WTC11 (cell line): ENCODE measurements at regions not wholly inside any gene's neighbourhood (a gene's known extent, or its start where the extent isn't known, plus 50 kb on each side); places are given as distances from the start of the nearest gene placed in this dataset.
A peak's percentile ranks its signal among the peaks of the same experiment; 100 is the strongest.

ENCODE experiments used
- ATAC-seq: fragments of 200-7000 bp; cut with Tn5 transposase; 2 replicates; pipeline ENCODE4 v1.10.0; 2021; ENCODE audit warnings: mild to moderate bottlenecking, moderate library complexity
- CTCF ChIA-PET: fragments of 300-600 bp; sonication (Branson Sonifier 250); formaldehyde crosslinking; loops from one replicate; lab custom pipeline; 2021; ENCODE audit warnings: antibody characterized with exemption; lab: Charles Lee
- POLR2A ChIA-PET: fragments of 350-600 bp; sonication (Branson Sonifier 250); formaldehyde crosslinking; loops from one replicate; lab custom pipeline; 2021; ENCODE audit warnings: antibody characterized with exemption; lab: Charles Lee
- DNase-seq: peaks from one replicate; pipeline ENCODE4 v3.0.0; 2021; ENCODE audit warnings: low spot score
- H3K27ac Mint-ChIP-seq: 2 replicates; pipeline ENCODE4 v1.8.0; 2021; ENCODE audit warnings: mixed read lengths
- H3K27me3 Mint-ChIP-seq: 2 replicates; pipeline ENCODE4 v1.8.0; 2021; ENCODE audit warnings: low read depth, mild to moderate bottlenecking, moderate library complexity, mixed read lengths
- H3K36me3 Mint-ChIP-seq: 2 replicates; pipeline ENCODE4 v1.8.0; 2021; ENCODE audit warnings: mixed read lengths
- H3K4me1 Mint-ChIP-seq: 2 replicates; pipeline ENCODE4 v1.8.0; 2022; ENCODE audit warnings: mixed read lengths
- H3K4me3 Mint-ChIP-seq: 2 replicates; pipeline ENCODE4 v1.8.0; 2021; ENCODE audit warnings: mild to moderate bottlenecking, moderate library complexity, mixed read lengths
- H3K9me3 Mint-ChIP-seq: 2 replicates; pipeline ENCODE4 v1.8.0; 2021; ENCODE audit warnings: mixed read lengths
- ATF6 ChIP-seq: sonication (generic); formaldehyde crosslinking; IDR thresholded peaks from 2 replicates; pipeline ENCODE4 v1.8.1; 2023; ENCODE audit warnings: mild to moderate bottlenecking, missing genetic modification reagents
- CBFB ChIP-seq: sonication (generic); formaldehyde crosslinking; IDR thresholded peaks from 2 replicates; pipeline ENCODE4 v1.8.1; 2022; ENCODE audit warnings: mild to moderate bottlenecking, low read depth, missing genetic modification reagents
- CREM ChIP-seq: sonication (generic); formaldehyde crosslinking; IDR thresholded peaks from 2 replicates; pipeline ENCODE4 v1.8.1; 2022; ENCODE audit warnings: mild to moderate bottlenecking, missing genetic modification reagents, moderate library complexity
- E2F5 ChIP-seq: sonication (generic); formaldehyde crosslinking; IDR thresholded peaks from 2 replicates; pipeline ENCODE4 v1.8.1; 2022; ENCODE audit warnings: mild to moderate bottlenecking, moderate library complexity, missing genetic modification reagents
- EMX1 ChIP-seq: fragments of 250-450 bp; sonication (Bioruptor Pico); IDR thresholded peaks from 2 replicates; pipeline ENCODE4 v1.8.0; 2021; ENCODE audit warnings: mild to moderate bottlenecking
- ETV6 ChIP-seq: sonication (generic); formaldehyde crosslinking; IDR thresholded peaks from 2 replicates; pipeline ENCODE4 v1.8.1; 2022; ENCODE audit warnings: mild to moderate bottlenecking, missing genetic modification reagents
- FOXK1 ChIP-seq: sonication (generic); formaldehyde crosslinking; IDR thresholded peaks from 2 replicates; pipeline ENCODE4 v1.8.0; 2022; ENCODE audit warnings: mild to moderate bottlenecking, moderate library complexity, missing genetic modification reagents
- HMGXB4 ChIP-seq: sonication (generic); formaldehyde crosslinking; IDR thresholded peaks from 2 replicates; pipeline ENCODE4 v1.8.1; 2023; ENCODE audit warnings: mild to moderate bottlenecking, moderate library complexity, missing genetic modification reagents
- MXD4 ChIP-seq: fragments of 250-450 bp; sonication (Bioruptor Pico); IDR thresholded peaks from 2 replicates; pipeline ENCODE4 v1.8.0; 2021; ENCODE audit warnings: mild to moderate bottlenecking, moderate library complexity, borderline replicate concordance
- NFATC4 ChIP-seq: fragments of 250-450 bp; sonication (Bioruptor Pico); IDR thresholded peaks from 2 replicates; pipeline ENCODE4 v1.9.0; 2021; ENCODE audit warnings: mild to moderate bottlenecking
- NFE2L1 ChIP-seq: sonication (generic); formaldehyde crosslinking; IDR thresholded peaks from 2 replicates; pipeline ENCODE4 v1.8.1; 2023; ENCODE audit warnings: missing genetic modification reagents
- NR3C1 ChIP-seq: sonication (generic); formaldehyde crosslinking; conservative IDR thresholded peaks from 2 replicates; pipeline ENCODE4 v1.8.1; 2023; ENCODE audit warnings: low read depth, mild to moderate bottlenecking, missing genetic modification reagents
- RELA ChIP-seq: sonication (generic); formaldehyde crosslinking; IDR thresholded peaks from 2 replicates; pipeline ENCODE4 v1.8.1; 2022; ENCODE audit warnings: missing genetic modification reagents, mild to moderate bottlenecking, borderline replicate concordance
- SMAD3 ChIP-seq: sonication (generic); formaldehyde crosslinking; IDR thresholded peaks from 2 replicates; pipeline ENCODE4 v1.8.0; 2022; ENCODE audit warnings: missing genetic modification reagents, mild to moderate bottlenecking, borderline replicate concordance
- SP1 ChIP-seq: sonication (generic); formaldehyde crosslinking; conservative IDR thresholded peaks from 2 replicates; pipeline ENCODE4 v1.8.1; 2022; ENCODE audit warnings: missing genetic modification reagents
- ZNF263 ChIP-seq: sonication (generic); formaldehyde crosslinking; IDR thresholded peaks from 2 replicates; pipeline ENCODE4 v1.8.1; 2022; ENCODE audit warnings: low read depth, mild to moderate bottlenecking, moderate library complexity, missing genetic modification reagents
- ZNF317 ChIP-seq: sonication (generic); formaldehyde crosslinking; IDR thresholded peaks from 2 replicates; pipeline ENCODE4 v1.8.1; 2023; ENCODE audit warnings: low read depth, mild to moderate bottlenecking, moderate library complexity, missing genetic modification reagents, borderline replicate concordance
- ZNF396 ChIP-seq: fragments of 250-450 bp; sonication (Bioruptor Pico); IDR thresholded peaks from 2 replicates; pipeline ENCODE4 v1.8.0; 2021; ENCODE audit warnings: mild to moderate bottlenecking, moderate library complexity, borderline replicate concordance
- ZNF425 ChIP-seq: fragments of 250-450 bp; sonication (Bioruptor Pico); conservative IDR thresholded peaks from 2 replicates; pipeline ENCODE4 v1.9.0; 2021; ENCODE audit warnings: mild to moderate bottlenecking
- TF ChIP-seq, protein P1 (sequence below): sonication (generic); formaldehyde crosslinking; IDR thresholded peaks from 2 replicates; pipeline ENCODE4 v1.8.1; 2023; ENCODE audit warnings: mild to moderate bottlenecking, missing genetic modification reagents
- TF ChIP-seq, protein P2 (sequence below): sonication (generic); formaldehyde crosslinking; IDR thresholded peaks from 2 replicates; pipeline ENCODE4 v1.8.0; 2022; ENCODE audit warnings: mild to moderate bottlenecking, missing genetic modification reagents
- TF ChIP-seq, protein P3 (sequence below): sonication (generic); formaldehyde crosslinking; IDR thresholded peaks from 2 replicates; pipeline ENCODE4 v1.8.0; 2022; ENCODE audit warnings: mild to moderate bottlenecking, missing genetic modification reagents

DNA sequence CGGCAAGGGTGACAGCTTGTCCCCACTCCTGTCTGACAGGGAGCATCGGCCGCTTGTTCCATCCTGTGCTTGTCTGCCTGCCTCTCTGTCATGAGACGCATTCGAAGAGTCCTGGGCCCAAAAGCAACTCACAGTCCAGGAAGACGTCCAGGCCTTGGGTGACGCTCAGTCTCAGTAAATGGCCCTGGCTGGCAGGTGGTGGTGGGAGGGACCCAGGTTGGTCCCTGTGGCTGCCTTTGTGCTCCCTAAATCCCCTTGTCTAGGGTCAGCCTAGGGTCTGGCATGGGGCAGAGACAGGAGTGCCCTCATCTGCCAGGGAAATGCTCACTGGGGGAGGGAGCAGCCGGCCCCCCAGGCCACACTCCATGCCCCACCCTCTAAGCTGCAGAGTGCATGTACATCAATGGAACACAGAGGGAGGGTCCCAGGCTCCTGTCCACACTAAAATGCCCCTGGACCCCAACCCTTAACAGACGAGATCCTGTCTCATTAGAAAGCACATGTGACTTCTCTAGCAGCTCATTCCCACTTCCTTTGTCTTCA, 295.2 kb upstream of the ZNF32 start:
- Mint-ChIP-seq H3K9me3 (peaks cover 9% of the 10 kb centered on the region), H3K27me3 (no peaks in the 10 kb centered on the region), H3K4me3 (no peak overlapping the region), H3K4me1 (peaks cover 8% of the 10 kb centered on the region), H3K36me3 (no peaks in the 10 kb centered on the region), H3K27ac (no peak overlapping the region)
- ATAC-seq (no peak), DNase-seq (no peak)
- POLR2A ChIA-PET = no interaction called here
- CTCF ChIA-PET = no interaction called here
- TF ChIP-seq CBFB (CRISPR knock-in tag) (no peak), SP1 (no peak), ETV6 (no peak), E2F5 (no peak), SMAD3 (CRISPR knock-in tag) (no peak), NFATC4 (CRISPR knock-in tag) (no peak), NFE2L1 (CRISPR knock-in tag) (no peak), RELA (CRISPR knock-in tag) (no peak), FOXK1 (CRISPR knock-in tag) (no peak), CREM (CRISPR knock-in tag) (no peak), ATF6 (CRISPR knock-in tag) (no peak), ZNF317 (CRISPR knock-in tag) (no peak)
- TF ChIP-seq, protein P1, sequence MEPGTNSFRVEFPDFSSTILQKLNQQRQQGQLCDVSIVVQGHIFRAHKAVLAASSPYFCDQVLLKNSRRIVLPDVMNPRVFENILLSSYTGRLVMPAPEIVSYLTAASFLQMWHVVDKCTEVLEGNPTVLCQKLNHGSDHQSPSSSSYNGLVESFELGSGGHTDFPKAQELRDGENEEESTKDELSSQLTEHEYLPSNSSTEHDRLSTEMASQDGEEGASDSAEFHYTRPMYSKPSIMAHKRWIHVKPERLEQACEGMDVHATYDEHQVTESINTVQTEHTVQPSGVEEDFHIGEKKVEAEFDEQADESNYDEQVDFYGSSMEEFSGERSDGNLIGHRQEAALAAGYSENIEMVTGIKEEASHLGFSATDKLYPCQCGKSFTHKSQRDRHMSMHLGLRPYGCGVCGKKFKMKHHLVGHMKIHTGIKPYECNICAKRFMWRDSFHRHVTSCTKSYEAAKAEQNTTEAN (CRISPR knock-in tag) = no peak
- TF ChIP-seq, protein P2, sequence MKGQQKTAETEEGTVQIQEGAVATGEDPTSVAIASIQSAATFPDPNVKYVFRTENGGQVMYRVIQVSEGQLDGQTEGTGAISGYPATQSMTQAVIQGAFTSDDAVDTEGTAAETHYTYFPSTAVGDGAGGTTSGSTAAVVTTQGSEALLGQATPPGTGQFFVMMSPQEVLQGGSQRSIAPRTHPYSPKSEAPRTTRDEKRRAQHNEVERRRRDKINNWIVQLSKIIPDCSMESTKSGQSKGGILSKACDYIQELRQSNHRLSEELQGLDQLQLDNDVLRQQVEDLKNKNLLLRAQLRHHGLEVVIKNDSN (CRISPR knock-in tag) = no peak

DNA sequence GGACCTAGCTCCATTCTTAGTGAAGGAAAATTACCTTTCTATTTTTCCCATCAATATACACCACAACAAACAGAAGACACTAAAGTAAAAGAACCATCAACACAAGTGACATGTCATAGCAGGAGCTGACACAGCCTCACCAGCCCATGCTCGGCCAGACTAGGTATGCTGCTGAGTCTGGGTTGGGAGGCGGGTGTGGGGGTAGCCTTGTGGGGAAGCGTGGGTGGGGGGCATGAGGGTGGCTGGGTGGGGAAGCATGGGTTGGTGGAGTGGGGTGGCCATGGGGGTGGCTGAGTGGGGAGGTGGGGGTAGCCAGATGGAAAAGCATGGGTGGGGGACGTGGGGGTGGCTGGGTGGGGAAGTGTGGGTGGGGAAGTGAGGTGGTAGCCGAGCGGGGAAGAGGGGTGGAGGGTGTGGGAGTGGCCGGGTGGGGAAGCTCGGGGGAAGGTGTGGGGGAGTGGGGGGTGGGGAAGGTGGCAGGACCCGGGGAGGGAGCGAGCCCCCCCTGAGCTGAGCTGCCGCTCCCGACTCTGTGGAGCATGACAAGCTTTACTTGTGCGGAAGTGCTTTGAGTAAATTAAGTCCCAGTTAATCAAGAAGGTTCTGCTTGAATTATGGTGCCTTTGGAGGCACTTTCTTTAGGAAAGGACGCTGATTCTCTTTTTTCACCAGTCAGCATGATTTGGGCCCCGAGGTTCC, 294.6 kb upstream of the ZNF32 start:
- CTCF ChIA-PET = no interaction called here
- no peak for TF ChIP-seq ZNF425 (CRISPR knock-in tag)
- no peak for TF ChIP-seq HMGXB4 (CRISPR knock-in tag)
- no peak for TF ChIP-seq ZNF396 (CRISPR knock-in tag)
- TF ChIP-seq NR3C1 (CRISPR knock-in tag) = no peak
- TF ChIP-seq ETV6 = no peak
- TF ChIP-seq EMX1 = no peak
- TF ChIP-seq ZNF263 (CRISPR knock-in tag) = no peak
- TF ChIP-seq MXD4 (CRISPR knock-in tag) = no peak
- TF ChIP-seq, protein P3, sequence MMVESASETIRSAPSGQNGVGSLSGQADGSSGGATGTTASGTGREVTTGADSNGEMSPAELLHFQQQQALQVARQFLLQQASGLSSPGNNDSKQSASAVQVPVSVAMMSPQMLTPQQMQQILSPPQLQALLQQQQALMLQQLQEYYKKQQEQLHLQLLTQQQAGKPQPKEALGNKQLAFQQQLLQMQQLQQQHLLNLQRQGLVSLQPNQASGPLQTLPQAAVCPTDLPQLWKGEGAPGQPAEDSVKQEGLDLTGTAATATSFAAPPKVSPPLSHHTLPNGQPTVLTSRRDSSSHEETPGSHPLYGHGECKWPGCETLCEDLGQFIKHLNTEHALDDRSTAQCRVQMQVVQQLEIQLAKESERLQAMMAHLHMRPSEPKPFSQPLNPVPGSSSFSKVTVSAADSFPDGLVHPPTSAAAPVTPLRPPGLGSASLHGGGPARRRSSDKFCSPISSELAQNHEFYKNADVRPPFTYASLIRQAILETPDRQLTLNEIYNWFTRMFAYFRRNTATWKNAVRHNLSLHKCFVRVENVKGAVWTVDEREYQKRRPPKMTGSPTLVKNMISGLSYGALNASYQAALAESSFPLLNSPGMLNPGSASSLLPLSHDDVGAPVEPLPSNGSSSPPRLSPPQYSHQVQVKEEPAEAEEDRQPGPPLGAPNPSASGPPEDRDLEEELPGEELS = no peak

More for the DNA sequence above, 294.6 kb upstream of the ZNF32 start:
- no peaks in the 10 kb centered on the region for H3K36me3 Mint-ChIP-seq
- POLR2A ChIA-PET = no interaction called here
- ATAC-seq (no peak), DNase-seq (no peak)
- peaks cover 8% of the 10 kb centered on the region for H3K4me1 Mint-ChIP-seq
- no peak overlapping the region for H3K4me3 Mint-ChIP-seq
- peak overlapping the region; percentile 17; the same call in 1 of the 2 replicates for H3K27ac Mint-ChIP-seq
- no peaks in the 10 kb centered on the region for H3K27me3 Mint-ChIP-seq
- H3K9me3 Mint-ChIP-seq = peaks cover 14% of the 10 kb centered on the region
